H1 (cell line): ENCODE measurements at regions not wholly inside any gene's neighbourhood (a gene's known extent, or its start where the extent isn't known, plus 50 kb on each side); places are given as distances from the start of the nearest gene placed in this dataset.

ENCODE experiments used
- CTCF ChIA-PET: fragments of 300-600 bp; sonication (Branson Sonifier 250); formaldehyde crosslinking; loops from one replicate; lab custom pipeline; 2021; ENCODE audit not compliant: partially characterized antibody; lab: Charles Lee
- POLR2A ChIA-PET: fragments of 300-600 bp; sonication (Branson Sonifier 250); formaldehyde crosslinking; loops from one replicate; lab custom pipeline; 2021; ENCODE audit warnings: inconsistent platforms; ENCODE audit not compliant: partially characterized antibody; lab: Charles Lee
- DNase-seq, 2 experiments: peaks; one replicate each; pipeline versions ENCODE4 v3.0.0 to v3.0.0-alpha.2; 2010 to 2022; ENCODE audit warnings: low spot score in 2 of 2, low read depth in 1 of 2, mixed read lengths in 1 of 2
- FAIRE-seq: peaks from 2 replicates; lab custom pipeline; 2011; peaks lifted over from hg19 to GRCh38; lab: Jason Lieb, UNC
- H2AFZ ChIP-seq: 2 replicates; pipeline ENCODE4 v1.8.1; 2012; ENCODE audit warnings: low read length, inconsistent platforms
- H2AK5ac ChIP-seq: 2 replicates; pipeline ENCODE4 v1.6.1; 2013; ENCODE audit warnings: low read depth, low read length
- H2BK120ac ChIP-seq: replicated peaks from 2 replicates; pipeline ENCODE3; 2013; ENCODE audit warnings: low read depth, low read length, inconsistent platforms
- H2BK12ac ChIP-seq: 2 replicates; pipeline ENCODE4 v1.6.1; 2013; ENCODE audit warnings: low read depth, low read length
- H2BK15ac ChIP-seq: 2 replicates; pipeline ENCODE4 v1.6.1; 2013; ENCODE audit warnings: low read length
- H2BK20ac ChIP-seq: 2 replicates; pipeline ENCODE4 v1.6.1; 2013; ENCODE audit warnings: low read length
- H2BK5ac ChIP-seq: 2 replicates; pipeline ENCODE4 v1.6.1; 2013; ENCODE audit warnings: low read depth, low read length
- H3K14ac ChIP-seq: 2 replicates; pipeline ENCODE4 v1.6.1; 2013; ENCODE audit warnings: inconsistent platforms; ENCODE audit not compliant: insufficient read length
- H3K18ac ChIP-seq: 2 replicates; pipeline ENCODE4 v1.6.1; 2013; ENCODE audit warnings: low read length; ENCODE audit errors: extremely low read depth
- H3K23ac ChIP-seq: 2 replicates; pipeline ENCODE4 v1.6.1; 2013; ENCODE audit warnings: inconsistent platforms; ENCODE audit not compliant: insufficient read length
- H3K23me2 ChIP-seq: 2 replicates; pipeline ENCODE4 v1.6.1; 2013; ENCODE audit warnings: low read depth, low read length
- H3K27ac ChIP-seq: 2 replicates; pipeline ENCODE4 v1.6.1; 2011; ENCODE audit warnings: low read depth, low read length, inconsistent platforms
- H3K27me3 ChIP-seq, 4 experiments: replicated peaks in 1 of 4; 1 replicate in 1 of 4; 2 replicates in 3 of 4; pipeline versions ENCODE4 v1.6.1 to v1.8.1; 2011 to 2013; ENCODE audit warnings: low read length in 3 of 4, mild to moderate bottlenecking in 3 of 4, inconsistent platforms in 2 of 4, mixed read lengths in 2 of 4, moderate library complexity in 1 of 4; ENCODE audit not compliant: control insufficient read depth in 3 of 4, insufficient read depth in 3 of 4; ENCODE audit errors: extremely low read depth in 1 of 4
- H3K36me3 ChIP-seq, 4 experiments: 2 replicates each; pipeline versions ENCODE4 v1.6.1 to v1.8.1; 2011 to 2013; ENCODE audit warnings: mild to moderate bottlenecking in 4 of 4, low read length in 3 of 4, moderate library complexity in 2 of 4, control low read depth in 1 of 4, inconsistent platforms in 1 of 4; ENCODE audit not compliant: insufficient read depth in 4 of 4, control insufficient read depth in 2 of 4
- H3K4ac ChIP-seq: replicated peaks from 2 replicates; pipeline ENCODE3; 2013; ENCODE audit warnings: low read length, low read depth, mixed read lengths, inconsistent platforms; ENCODE audit not compliant: insufficient read length
- H3K4me1 ChIP-seq, 4 experiments: replicated peaks in 1 of 4; 1 replicate in 1 of 4; 2 replicates in 3 of 4; pipeline versions ENCODE4 v1.6.1 to v1.8.1; 2011 to 2013; ENCODE audit warnings: low read length in 3 of 4, inconsistent platforms in 2 of 4, mixed read lengths in 1 of 4; ENCODE audit not compliant: insufficient read depth in 4 of 4, control insufficient read depth in 3 of 4
- H3K4me2 ChIP-seq, 2 experiments: 2 replicates each; pipeline versions ENCODE4 v1.6.1 to v1.8.1; 2011 to 2013; ENCODE audit warnings: low read depth in 2 of 2, low read length in 2 of 2, control low read depth in 1 of 2, inconsistent platforms in 1 of 2, mild to moderate bottlenecking in 1 of 2; ENCODE audit not compliant: insufficient read depth in 1 of 2
- H3K4me3 ChIP-seq, 4 experiments: fragments of 200-600, 300-600 bp in 1 of 4; sonication (generic), shearing (Covaris generic), sonication (Bioruptor Twin) in 1 of 4; 2 replicates each; pipeline versions ENCODE4 v1.5.1 to v1.8.1; 2011 to 2016; ENCODE audit warnings: low read length in 4 of 4, low read depth in 3 of 4, control low read depth in 2 of 4, inconsistent platforms in 2 of 4, mild to moderate bottlenecking in 2 of 4, mixed read lengths in 1 of 4, moderate library complexity in 1 of 4; ENCODE audit not compliant: insufficient read depth in 2 of 4; ENCODE audit errors: extremely low read depth in 1 of 4
- H3K56ac ChIP-seq: replicated peaks from 2 replicates; pipeline ENCODE3; 2013; ENCODE audit warnings: low read depth, mild to moderate bottlenecking, mixed read lengths, low read length, inconsistent platforms; ENCODE audit not compliant: insufficient read length
- H3K79me1 ChIP-seq: 2 replicates; pipeline ENCODE4 v1.6.1; 2013; ENCODE audit warnings: low read depth, low read length, control low read depth
- H3K79me2 ChIP-seq, 2 experiments: 2 replicates each; pipeline versions ENCODE4 v1.6.1 to v1.8.1; 2012 to 2013; ENCODE audit warnings: low read length in 2 of 2, mild to moderate bottlenecking in 2 of 2, inconsistent platforms in 1 of 2; ENCODE audit not compliant: insufficient read depth in 2 of 2, control insufficient read depth in 1 of 2
- H3K9ac ChIP-seq, 4 experiments: replicated peaks in 1 of 4; 1 replicate in 1 of 4; 2 replicates in 3 of 4; pipeline versions ENCODE4 v1.6.1 to v1.8.1; 2011 to 2013; ENCODE audit warnings: low read depth in 3 of 4, low read length in 3 of 4, control low read depth in 2 of 4, mild to moderate bottlenecking in 2 of 4, moderate library complexity in 2 of 4, inconsistent platforms in 1 of 4; ENCODE audit errors: extremely low read depth in 1 of 4
- H3K9me3 ChIP-seq, 2 experiments: 2 replicates each; pipeline versions ENCODE4 v1.6.1 to v1.8.1; 2012 to 2013; ENCODE audit warnings: mild to moderate bottlenecking in 2 of 2, moderate library complexity in 2 of 2, control low read depth in 1 of 2, inconsistent platforms in 1 of 2, low read depth in 1 of 2, low read length in 1 of 2, mixed read lengths in 1 of 2; ENCODE audit not compliant: insufficient read depth in 2 of 2
- H4K20me1 ChIP-seq, 2 experiments: replicated peaks in 1 of 2; 2 replicates each; pipeline versions ENCODE3 to v1.8.1; 2011 to 2013; ENCODE audit warnings: inconsistent platforms in 2 of 2, low read length in 2 of 2, mild to moderate bottlenecking in 1 of 2; ENCODE audit not compliant: insufficient read depth in 2 of 2, control insufficient read depth in 1 of 2
- H4K5ac ChIP-seq: 2 replicates; pipeline ENCODE4 v1.6.1; 2013; ENCODE audit warnings: low read length, low read depth, mixed read lengths, inconsistent platforms; ENCODE audit not compliant: insufficient read length
- H4K8ac ChIP-seq: 2 replicates; pipeline ENCODE4 v1.8.0; 2013; ENCODE audit warnings: mild to moderate bottlenecking, moderate library complexity, low read length, inconsistent platforms; ENCODE audit not compliant: insufficient read depth; ENCODE audit errors: extremely low read depth
- H4K91ac ChIP-seq: replicated peaks from 2 replicates; pipeline ENCODE3; 2013; ENCODE audit warnings: low read length, mixed read lengths, inconsistent platforms; ENCODE audit not compliant: insufficient read length
- BCL11A ChIP-seq, 2 experiments: IDR thresholded peaks; one replicate each; pipeline ENCODE4 v1.6.1; 2011; ENCODE audit warnings: low read depth in 2 of 2, low read length in 2 of 2, mild to moderate bottlenecking in 2 of 2
- BRCA1 ChIP-seq: IDR thresholded peaks from 2 replicates; pipeline ENCODE4 v1.6.1; 2012; ENCODE audit warnings: low read depth, low read length, improper control_type of control experiment
- EZH2 ChIP-seq: fragments of 200-600 bp; sonication (generic); IDR thresholded peaks from 2 replicates; pipeline ENCODE4 v1.7.1; 2012; ENCODE audit warnings: low read depth, mild to moderate bottlenecking, moderate library complexity, low read length, inconsistent platforms; ENCODE audit not compliant: severe bottlenecking
- GTF2F1 ChIP-seq: IDR thresholded peaks from 2 replicates; pipeline ENCODE4 v1.6.1; 2012; ENCODE audit warnings: low read depth, low read length, improper control_type of control experiment, borderline replicate concordance
- HDAC6 ChIP-seq: IDR thresholded peaks from one replicate; pipeline ENCODE4 v1.7.1; 2012; ENCODE audit warnings: low read depth, mild to moderate bottlenecking, inconsistent platforms, low read length, moderate library complexity
- MAX ChIP-seq: IDR thresholded peaks from 2 replicates; pipeline ENCODE4 v1.6.1; 2012; ENCODE audit warnings: inconsistent platforms
- PHF8 ChIP-seq: fragments of 200-600 bp; sonication (generic); conservative IDR thresholded peaks from 2 replicates; pipeline ENCODE4 v1.7.1; 2012; ENCODE audit warnings: low read depth, mild to moderate bottlenecking, inconsistent platforms, low read length, moderate library complexity
- RFX5 ChIP-seq: IDR thresholded peaks from 2 replicates; pipeline ENCODE4 v1.6.1; 2011; ENCODE audit warnings: low read depth, low read length, improper control_type of control experiment, borderline replicate concordance
- SP2 ChIP-seq: IDR thresholded peaks from 2 replicates; pipeline ENCODE4 v1.6.1; 2012; ENCODE audit warnings: mild to moderate bottlenecking, low read length, inconsistent platforms
- TBP ChIP-seq: IDR thresholded peaks from 2 replicates; pipeline ENCODE4 v1.6.1; 2011; ENCODE audit warnings: low read depth, low read length, improper control_type of control experiment
- WGBS, 2 experiments: shearing (Covaris generic) in 1 of 2; methylation state at CpG; one replicate each; pipeline versions ENCODE4 v1.1.6 to v1.1.7; 2013 to 2015; ENCODE audit warnings: low lambda C conversion rate in 2 of 2, mixed read lengths in 2 of 2, inconsistent platforms in 1 of 2, low coverage in 1 of 2, missing lambda C conversion rate in 1 of 2; ENCODE audit not compliant: insufficient replicate concordance in 2 of 2, insufficient coverage in 1 of 2, insufficient read length in 1 of 2; ENCODE audit errors: extremely low coverage in 1 of 2, missing lambda C conversion rate in 1 of 2; 5-methylcytosine and 5-hydroxymethylcytosine counted together
- TF ChIP-seq, protein P1 (sequence below): IDR thresholded peaks from 2 replicates; pipeline ENCODE4 v1.6.1; 2011; ENCODE audit warnings: low read depth, mild to moderate bottlenecking, low read length; ENCODE audit not compliant: insufficient read depth
- TF ChIP-seq, protein P2 (sequence below): IDR thresholded peaks from 2 replicates; pipeline ENCODE4 v1.6.1; 2012; ENCODE audit warnings: inconsistent platforms

DNA sequence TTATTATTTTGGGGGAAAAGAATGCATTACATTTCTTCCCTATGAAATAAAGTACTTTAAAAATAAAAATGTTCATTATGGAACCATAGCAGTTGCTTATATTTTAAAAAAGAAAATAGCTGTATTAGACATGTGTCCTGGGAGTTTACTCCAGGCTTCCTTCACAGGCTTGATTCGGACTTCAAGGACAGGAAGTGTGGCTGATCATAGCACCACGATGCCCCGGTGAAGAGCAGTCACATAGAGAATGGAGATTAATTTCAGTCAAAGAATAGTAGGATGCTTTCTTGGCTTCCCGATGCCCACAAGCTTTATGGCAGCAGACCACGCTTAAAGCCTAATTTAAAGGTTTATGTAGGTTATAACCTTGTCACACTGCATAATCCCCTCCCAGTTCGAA is 125.1 kb downstream of the NPIPB5 start:
- H3K56ac ChIP-seq: peak overlapping the region; percentile 66
- H3K36me3 ChIP-seq: no peaks in the 10 kb centered on the region
- H2BK15ac ChIP-seq: no peak overlapping the region
- peak overlapping the region; percentile 86 for H3K18ac ChIP-seq
- 27% methylated on average over 6 of the region's 6 CpGs; no CpG with 5 or more reads in 1 of the 2 experiments for WGBS, 2 experiments
- H3K9ac ChIP-seq: no peak overlapping the region; a peak in 1 of 7 replicates
- H3K9me3 ChIP-seq: peaks cover 0 to 3% of the 10 kb centered on the region in 2 experiments; a peak in 1 of 4 replicates
- H3K27ac ChIP-seq: peak overlapping the region; percentile 72; the same call in 1 of the 2 replicates
- no peaks in the 10 kb centered on the region for H3K79me2 ChIP-seq
- peak overlapping the region; percentile 88; the same call in 1 of the 2 replicates for H2BK12ac ChIP-seq
- no peak for FAIRE-seq
- H2BK120ac ChIP-seq: peak overlapping the region; percentile 89
- peaks cover 13 to 30% (median 24%) of the 10 kb centered on the region in 4 experiments; a peak in 6 of 7 replicates for H3K4me1 ChIP-seq
- no peak overlapping the region for H3K23ac ChIP-seq
- H3K14ac ChIP-seq: no peak overlapping the region
- peak overlapping the region; percentile 46 to 61 for H3K4me2 ChIP-seq
- H4K91ac ChIP-seq: peak overlapping the region; percentile 77
- no peak overlapping the region for H4K8ac ChIP-seq
- ChIA-PET POLR2A (interaction anchor here (0.6 to 2.5 kb wide), 6 partner anchors 8 to 384 kb away, joined by 3 to 8 read pairs (median 5); no protein-coding TSS in a partner anchor), CTCF (interaction anchor here (0.7 to 1.7 kb wide), 4 partner anchors 9 to 978 kb away, joined by 3 to 5 read pairs (median 4); no protein-coding TSS in a partner anchor)
- H4K5ac ChIP-seq: peak overlapping the region; percentile 91
- no peak overlapping the region for H2AFZ ChIP-seq
- peak overlapping the region; percentile 81; the same call in 1 of the 2 replicates for H2BK20ac ChIP-seq
- H4K20me1 ChIP-seq: no peaks in the 10 kb centered on the region
- H3K4me3 ChIP-seq: peak overlapping the region in 1 of 4 experiments; percentile 36; a peak in 2 of 8 replicates
- H3K23me2 ChIP-seq: no peaks in the 10 kb centered on the region
- peak overlapping the region; percentile 67 for H2AK5ac ChIP-seq
- peak overlapping the region; percentile 97; the same call in 1 of the 2 replicates for H2BK5ac ChIP-seq
- no peaks in the 10 kb centered on the region for H3K79me1 ChIP-seq
- H3K4ac ChIP-seq: peak overlapping the region; percentile 22
- no peaks in the 10 kb centered on the region for H3K27me3 ChIP-seq
- no peak for DNase-seq
- TF ChIP-seq PHF8: no peak
- TF ChIP-seq HDAC6: no peak
- no peak for TF ChIP-seq BRCA1
- TF ChIP-seq, protein P1, sequence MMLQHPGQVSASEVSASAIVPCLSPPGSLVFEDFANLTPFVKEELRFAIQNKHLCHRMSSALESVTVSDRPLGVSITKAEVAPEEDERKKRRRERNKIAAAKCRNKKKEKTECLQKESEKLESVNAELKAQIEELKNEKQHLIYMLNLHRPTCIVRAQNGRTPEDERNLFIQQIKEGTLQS: no peak
- no peak for TF ChIP-seq RFX5
- TF ChIP-seq TBP: no peak
- TF ChIP-seq MAX: peak; percentile 54
- TF ChIP-seq SP2: no peak
- TF ChIP-seq, protein P2, sequence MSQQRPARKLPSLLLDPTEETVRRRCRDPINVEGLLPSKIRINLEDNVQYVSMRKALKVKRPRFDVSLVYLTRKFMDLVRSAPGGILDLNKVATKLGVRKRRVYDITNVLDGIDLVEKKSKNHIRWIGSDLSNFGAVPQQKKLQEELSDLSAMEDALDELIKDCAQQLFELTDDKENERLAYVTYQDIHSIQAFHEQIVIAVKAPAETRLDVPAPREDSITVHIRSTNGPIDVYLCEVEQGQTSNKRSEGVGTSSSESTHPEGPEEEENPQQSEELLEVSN: peak; percentile 28; the same call in 1 of the 2 replicates
- peak; percentile 22 for TF ChIP-seq EZH2
- no peak for TF ChIP-seq BCL11A (IDR thresholded peaks at IDR 0.05; ENCODE audit: low read depth in 2 of 2, low read length in 2 of 2)
- no peak for TF ChIP-seq GTF2F1
